C4-2B (cell line): ENCODE measurements at regions not wholly inside any gene's neighbourhood (a gene's known extent, or its start where the extent isn't known, plus 50 kb on each side); places are given as distances from the start of the nearest gene placed in this dataset.

Experiments
- ZFX ChIP-seq: fragments of 450-650 bp; IDR thresholded peaks from 2 replicates; pipeline ENCODE4 v1.6.1; 2017
- TF ChIP-seq, protein P1 (sequence below): fragments of 450-650 bp; conservative IDR thresholded peaks from 2 replicates; pipeline ENCODE4 v1.5.1; 2017; ENCODE audit warnings: mild to moderate bottlenecking

DNA sequence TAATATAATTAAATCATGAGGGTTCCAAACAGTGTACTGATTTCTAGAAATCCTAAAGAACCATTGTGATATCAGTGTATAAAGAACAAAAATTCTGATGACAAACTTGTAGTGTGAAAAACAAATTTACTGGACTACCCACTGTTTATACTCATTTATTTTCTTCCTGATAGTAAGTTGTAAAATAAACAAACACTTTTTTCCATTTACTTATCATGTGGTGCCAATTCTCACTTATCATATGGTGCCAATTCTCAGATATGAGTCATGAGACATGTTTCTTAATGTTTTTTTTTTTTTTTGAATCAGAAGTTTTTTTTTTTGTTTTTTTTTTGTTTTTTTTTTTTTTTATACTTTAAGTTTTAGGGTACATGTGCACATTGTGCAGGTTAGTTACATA lies 137.7 kb downstream of the LEPR start:
- TF ChIP-seq, protein P1, sequence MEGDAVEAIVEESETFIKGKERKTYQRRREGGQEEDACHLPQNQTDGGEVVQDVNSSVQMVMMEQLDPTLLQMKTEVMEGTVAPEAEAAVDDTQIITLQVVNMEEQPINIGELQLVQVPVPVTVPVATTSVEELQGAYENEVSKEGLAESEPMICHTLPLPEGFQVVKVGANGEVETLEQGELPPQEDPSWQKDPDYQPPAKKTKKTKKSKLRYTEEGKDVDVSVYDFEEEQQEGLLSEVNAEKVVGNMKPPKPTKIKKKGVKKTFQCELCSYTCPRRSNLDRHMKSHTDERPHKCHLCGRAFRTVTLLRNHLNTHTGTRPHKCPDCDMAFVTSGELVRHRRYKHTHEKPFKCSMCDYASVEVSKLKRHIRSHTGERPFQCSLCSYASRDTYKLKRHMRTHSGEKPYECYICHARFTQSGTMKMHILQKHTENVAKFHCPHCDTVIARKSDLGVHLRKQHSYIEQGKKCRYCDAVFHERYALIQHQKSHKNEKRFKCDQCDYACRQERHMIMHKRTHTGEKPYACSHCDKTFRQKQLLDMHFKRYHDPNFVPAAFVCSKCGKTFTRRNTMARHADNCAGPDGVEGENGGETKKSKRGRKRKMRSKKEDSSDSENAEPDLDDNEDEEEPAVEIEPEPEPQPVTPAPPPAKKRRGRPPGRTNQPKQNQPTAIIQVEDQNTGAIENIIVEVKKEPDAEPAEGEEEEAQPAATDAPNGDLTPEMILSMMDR, result no peak
- no peak for TF ChIP-seq ZFX
